Neural cell (in vitro differentiated cells): ENCODE measurements at regions not wholly inside any gene's neighbourhood (a gene's known extent, or its start where the extent isn't known, plus 50 kb on each side); places are given as distances from the start of the nearest gene placed in this dataset.

Experiments used
- H2AFZ ChIP-seq: fragments of 200-600, 300-800 bp; sonication (generic), shearing (Covaris generic); 2 replicates; pipeline ENCODE4 v1.6.0; 2014; ENCODE audit warnings: low read depth, mild to moderate bottlenecking, antibody characterized with exemption, low read length, moderate library complexity
- H3F3A ChIP-seq: fragments of 200-600 bp; shearing (Covaris generic); 2 replicates; pipeline ENCODE4 v1.6.1; 2016; ENCODE audit warnings: mild to moderate bottlenecking, moderate library complexity, mixed read lengths, antibody characterized with exemption, low read length; ENCODE audit not compliant: insufficient read depth, poor library complexity, severe bottlenecking
- H3K27ac ChIP-seq: fragments of 200-600, 300-800 bp; sonication (generic), shearing (Covaris generic); 2 replicates; pipeline ENCODE4 v1.5.1; 2014; ENCODE audit warnings: mild to moderate bottlenecking, low read length, moderate library complexity
- H3K27me3 ChIP-seq: fragments of 300-800, 200-600 bp; sonication (generic), shearing (Covaris generic); 2 replicates; pipeline ENCODE4 v1.6.0; 2014; ENCODE audit warnings: mild to moderate bottlenecking, low read depth, low read length, moderate library complexity; ENCODE audit not compliant: insufficient read depth
- H3K36me3 ChIP-seq: fragments of 300-800, 200-600 bp; sonication (generic), shearing (Covaris generic); 2 replicates; pipeline ENCODE4 v1.5.1; 2014; ENCODE audit warnings: mild to moderate bottlenecking, antibody characterized with exemption, low read length, moderate library complexity; ENCODE audit not compliant: insufficient read depth
- H3K4me2 ChIP-seq: fragments of 300-800, 200-600 bp; sonication (generic), shearing (Covaris generic); 2 replicates; pipeline ENCODE4 v1.6.0; 2014; ENCODE audit warnings: mild to moderate bottlenecking, low read length
- H3K4me3 ChIP-seq: fragments of 300-800, 200-600 bp; sonication (generic), shearing (Covaris generic); 2 replicates; pipeline ENCODE4 v1.5.1; 2014; ENCODE audit warnings: mild to moderate bottlenecking, low read length, moderate library complexity
- H3K79me2 ChIP-seq: fragments of 200-600 bp; shearing (Covaris generic); replicated peaks from 2 replicates; pipeline ENCODE4 v1.6.0; 2014; ENCODE audit warnings: mild to moderate bottlenecking, low read length, moderate library complexity; ENCODE audit not compliant: insufficient read depth
- H3K9ac ChIP-seq: fragments of 300-800, 200-600 bp; sonication (generic), shearing (Covaris generic); 2 replicates; pipeline ENCODE4 v1.6.1; 2016; ENCODE audit warnings: mild to moderate bottlenecking, low read length, mixed read lengths
- H3K9me2 ChIP-seq: fragments of 200-600 bp; shearing (Covaris generic); 2 replicates; pipeline ENCODE4 v1.6.1; 2016; ENCODE audit warnings: mild to moderate bottlenecking, low read length, mixed read lengths; ENCODE audit not compliant: insufficient read depth
- H3K9me3 ChIP-seq: fragments of 200-600, 300-800 bp; sonication (generic), shearing (Covaris generic); 2 replicates; pipeline ENCODE4 v1.6.1; 2016; ENCODE audit warnings: mild to moderate bottlenecking, mixed run types, low read length, moderate library complexity, mixed read lengths
- H4K20me1 ChIP-seq: fragments of 200-600 bp; shearing (Covaris generic); 2 replicates; pipeline ENCODE4 v1.6.1; 2016; ENCODE audit warnings: mild to moderate bottlenecking, mixed run types; ENCODE audit not compliant: insufficient read depth
- CTCF ChIP-seq: fragments of 450-650 bp; IDR thresholded peaks from 2 replicates; pipeline ENCODE4 v1.5.1; 2014; ENCODE audit warnings: antibody characterized with exemption, mild to moderate bottlenecking, moderate library complexity; ENCODE audit not compliant: poor library complexity, severe bottlenecking
- EP300 ChIP-seq: fragments of 450-650 bp; conservative IDR thresholded peaks from 2 replicates; pipeline ENCODE4 v1.6.1; 2014; ENCODE audit warnings: antibody characterized with exemption, mild to moderate bottlenecking, moderate library complexity; ENCODE audit not compliant: poor library complexity, severe bottlenecking
- EZH2 ChIP-seq: fragments of 200-600, 300-800 bp; shearing (Covaris generic), sonication (generic); IDR thresholded peaks from 2 replicates; pipeline ENCODE4 v1.6.1; 2014; ENCODE audit warnings: antibody characterized with exemption, low read length, borderline replicate concordance, mild to moderate bottlenecking; ENCODE audit not compliant: insufficient read depth, poor library complexity, severe bottlenecking
- POLR2AphosphoS5 ChIP-seq: IDR thresholded peaks from 2 replicates; pipeline ENCODE4 v1.6.1; 2012
- RAD21 ChIP-seq: fragments of 450-650 bp; conservative IDR thresholded peaks from 2 replicates; pipeline ENCODE4 v1.6.1; 2014; ENCODE audit warnings: antibody characterized with exemption, mild to moderate bottlenecking, moderate library complexity
- REST ChIP-seq: IDR thresholded peaks from 2 replicates; pipeline ENCODE4 v1.6.1; 2012; ENCODE audit warnings: borderline replicate concordance
- TAF1 ChIP-seq: IDR thresholded peaks from 2 replicates; pipeline ENCODE4 v1.6.1; 2012; ENCODE audit warnings: low read depth

GRCh38 chr17:34008125-34008524, 247.0 kb upstream of the CCL2 start:
- H3K9ac ChIP-seq = no peak overlapping the region
- H3K4me2 ChIP-seq = no peak overlapping the region

GRCh38 chr17:34009912-34010311, 245.2 kb upstream of the CCL2 start:
- no peak for TF ChIP-seq REST
- Histone ChIP-seq H3K9me3 (peaks cover 3% of the 10 kb centered on the region), H3K27ac (no peak overlapping the region), H3K9ac (no peak overlapping the region), H3K9me2 (no peaks in the 10 kb centered on the region), H4K20me1 (no peaks in the 10 kb centered on the region), H3K27me3 (no peaks in the 10 kb centered on the region), H3K79me2 (no peaks in the 10 kb centered on the region), H3F3A (no peaks in the 10 kb centered on the region), H3K4me2 (no peak overlapping the region), H2AFZ (no peak overlapping the region), H3K36me3 (no peaks in the 10 kb centered on the region), H3K4me3 (no peak overlapping the region)

More at GRCh38 chr17:34008125-34008524, 247.0 kb upstream of the CCL2 start:
- H3K9me3 ChIP-seq = no peaks in the 10 kb centered on the region
- no peaks in the 10 kb centered on the region for H3K27me3 ChIP-seq
- no peaks in the 10 kb centered on the region for H3K9me2 ChIP-seq
- H4K20me1 ChIP-seq = no peaks in the 10 kb centered on the region
- H3K27ac ChIP-seq = no peak overlapping the region
- no peaks in the 10 kb centered on the region for H3K79me2 ChIP-seq
- no peaks in the 10 kb centered on the region for H3K36me3 ChIP-seq
- H3K4me3 ChIP-seq = no peak overlapping the region
- H3F3A ChIP-seq = no peaks in the 10 kb centered on the region
- no peak overlapping the region for H2AFZ ChIP-seq
- TF ChIP-seq RAD21 (no peak), CTCF (no peak), REST (no peak), EZH2 (no peak), POLR2AphosphoS5 (no peak), TAF1 (no peak), EP300 (no peak)
